GM12892 (cell line): ENCODE measurements at regions not wholly inside any gene's neighbourhood (a gene's known extent, or its start where the extent isn't known, plus 50 kb on each side); places are given as distances from the start of the nearest gene placed in this dataset.

Experiments used
- DNase-seq: peaks from one replicate; pipeline ENCODE4 v3.0.0; 2011; ENCODE audit not compliant: insufficient read length
- FAIRE-seq: peaks from 2 replicates; lab custom pipeline; 2011; peaks lifted over from hg19 to GRCh38; lab: Jason Lieb, UNC
- POLR2A ChIP-seq: IDR thresholded peaks from 2 replicates; pipeline ENCODE4 v1.6.1; 2011; ENCODE audit warnings: low read depth, low read length, control low read depth
- POLR2AphosphoS5 ChIP-seq: IDR thresholded peaks from 2 replicates; pipeline ENCODE4 v1.6.1; 2011; ENCODE audit warnings: low read depth, low read length, control low read depth
- TAF1 ChIP-seq: IDR thresholded peaks from 2 replicates; pipeline ENCODE4 v1.6.1; 2011; ENCODE audit warnings: low read depth, mild to moderate bottlenecking, control low read depth, low read length, borderline replicate concordance

- no peak for FAIRE-seq
- no peak for DNase-seq
- no peak for TF ChIP-seq POLR2AphosphoS5
- no peak for TF ChIP-seq POLR2A
- no peak for TF ChIP-seq TAF1
Observed at GRCh38 chr2:136381245-136381644, 263.3 kb upstream of the CXCR4 start.

GRCh38 chr2:136378712-136379595 lies 261.0 kb upstream of the CXCR4 start:
- TF ChIP-seq TAF1 (no peak), POLR2AphosphoS5 (no peak), POLR2A (no peak)
- FAIRE-seq (peak; percentile 62), DNase-seq (no peak)

GRCh38 chr2:136377423-136378382 lies 259.8 kb upstream of the CXCR4 start:
- TF ChIP-seq TAF1: no peak
- DNase-seq: no peak
- FAIRE-seq: peak; percentile 21

- TF ChIP-seq TAF1 (no peak), POLR2A (no peak), POLR2AphosphoS5 (no peak)
- no peak for DNase-seq
- FAIRE-seq: no peak
Observed at GRCh38 chr2:136376798-136377211, 258.9 kb upstream of the CXCR4 start.

GRCh38 chr2:136376211-136376610 lies 258.3 kb upstream of the CXCR4 start:
- DNase-seq: no peak
- TF ChIP-seq TAF1 (no peak), POLR2A (no peak), POLR2AphosphoS5 (no peak)
- peak; percentile 77 for FAIRE-seq

- no peak for DNase-seq
- FAIRE-seq: peak; percentile 94
- no peak for TF ChIP-seq TAF1
- no peak for TF ChIP-seq POLR2AphosphoS5
Observed at GRCh38 chr2:136375017-136375901, 257.3 kb upstream of the CXCR4 start.

GRCh38 chr2:136373841-136374240 lies 255.9 kb upstream of the CXCR4 start:
- FAIRE-seq: no peak
- TF ChIP-seq POLR2AphosphoS5: no peak
- TF ChIP-seq TAF1: no peak
- TF ChIP-seq POLR2A: no peak
- DNase-seq: no peak

GRCh38 chr2:136373029-136373428 lies 255.1 kb upstream of the CXCR4 start:
- no peak for FAIRE-seq
- TF ChIP-seq POLR2A (no peak), POLR2AphosphoS5 (no peak), TAF1 (no peak)
- no peak for DNase-seq

GRCh38 chr2:136363900-136364299 lies 246.0 kb upstream of the CXCR4 start:
- peak; percentile 53 for FAIRE-seq
- TF ChIP-seq TAF1 (no peak), POLR2AphosphoS5 (no peak), POLR2A (no peak)
- no peak for DNase-seq

- no peak for TF ChIP-seq TAF1
- TF ChIP-seq POLR2AphosphoS5: no peak
- TF ChIP-seq POLR2A: no peak
- no peak for DNase-seq
- no peak for FAIRE-seq
Observed at GRCh38 chr2:136363470-136363869, 245.5 kb upstream of the CXCR4 start.
